ENCODE measurements at regions not wholly inside any gene's neighbourhood (a gene's known extent, or its start where the extent isn't known, plus 50 kb on each side); places are given as distances from the start of the nearest gene placed in this dataset.
A peak's percentile ranks its signal among the peaks of the same experiment; 100 is the strongest.

DNA sequence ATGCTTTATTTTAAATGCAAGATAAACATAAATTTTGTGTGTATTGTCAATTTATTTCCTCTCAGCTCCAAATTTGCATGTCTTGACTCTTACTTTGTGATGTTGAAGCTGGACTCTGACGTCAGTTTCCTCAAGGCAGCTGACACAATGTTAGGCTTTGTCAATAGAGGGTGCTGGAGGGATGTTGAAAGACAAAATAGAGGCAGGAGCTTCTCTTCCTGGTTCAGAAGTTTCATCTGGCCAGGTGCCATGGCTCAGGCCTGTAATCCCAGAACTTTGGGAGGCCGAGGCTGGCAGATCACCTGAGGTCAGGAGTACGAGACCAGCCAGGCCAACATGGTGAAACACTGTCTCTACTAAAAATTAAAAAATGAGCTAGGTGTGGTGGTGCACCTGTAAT is 408.6 kb downstream of the GBE1 start:
- TF ChIP-seq JUNB (IDR thresholded peaks at IDR 0.05) (no peak), RFX5 (IDR thresholded peaks at IDR 0.05) (no peak), EP300 (IDR thresholded peaks at IDR 0.05) (no peak), RARB (CRISPR knock-in tag; IDR thresholded peaks at IDR 0.05) (no peak), BHLHE40 (IDR thresholded peaks at IDR 0.05; ENCODE audit: low read depth, low read length) (no peak), HOXA7 (CRISPR knock-in tag; IDR thresholded peaks at IDR 0.05) (no peak), NFE2L2 (conservative IDR thresholded peaks at IDR 0.05; ENCODE audit: low read length) (no peak), ZFP36 (IDR thresholded peaks at IDR 0.05; ENCODE audit: borderline replicate concordance, partially characterized antibody) (no peak), POLR2AphosphoS2 (conservative IDR thresholded peaks at IDR 0.05; ENCODE audit: low read length) (no peak), CBX2 (IDR thresholded peaks at IDR 0.05; ENCODE audit: borderline replicate concordance, low read depth) (no peak), SREBF2 (IDR thresholded peaks at IDR 0.05) (no peak), FOSB (CRISPR knock-in tag; IDR thresholded peaks at IDR 0.05) (no peak), ZNF302 (CRISPR knock-in tag; IDR thresholded peaks at IDR 0.05) (no peak), ZSCAN20 (CRISPR knock-in tag; IDR thresholded peaks at IDR 0.05) (no peak)
- TF ChIP-seq, protein P1, sequence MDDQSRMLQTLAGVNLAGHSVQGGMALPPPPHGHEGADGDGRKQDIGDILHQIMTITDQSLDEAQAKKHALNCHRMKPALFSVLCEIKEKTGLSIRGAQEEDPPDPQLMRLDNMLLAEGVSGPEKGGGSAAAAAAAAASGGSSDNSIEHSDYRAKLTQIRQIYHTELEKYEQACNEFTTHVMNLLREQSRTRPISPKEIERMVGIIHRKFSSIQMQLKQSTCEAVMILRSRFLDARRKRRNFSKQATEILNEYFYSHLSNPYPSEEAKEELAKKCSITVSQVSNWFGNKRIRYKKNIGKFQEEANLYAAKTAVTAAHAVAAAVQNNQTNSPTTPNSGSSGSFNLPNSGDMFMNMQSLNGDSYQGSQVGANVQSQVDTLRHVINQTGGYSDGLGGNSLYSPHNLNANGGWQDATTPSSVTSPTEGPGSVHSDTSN (IDR thresholded peaks at IDR 0.05), result no peak
- TF ChIP-seq, protein P2, sequence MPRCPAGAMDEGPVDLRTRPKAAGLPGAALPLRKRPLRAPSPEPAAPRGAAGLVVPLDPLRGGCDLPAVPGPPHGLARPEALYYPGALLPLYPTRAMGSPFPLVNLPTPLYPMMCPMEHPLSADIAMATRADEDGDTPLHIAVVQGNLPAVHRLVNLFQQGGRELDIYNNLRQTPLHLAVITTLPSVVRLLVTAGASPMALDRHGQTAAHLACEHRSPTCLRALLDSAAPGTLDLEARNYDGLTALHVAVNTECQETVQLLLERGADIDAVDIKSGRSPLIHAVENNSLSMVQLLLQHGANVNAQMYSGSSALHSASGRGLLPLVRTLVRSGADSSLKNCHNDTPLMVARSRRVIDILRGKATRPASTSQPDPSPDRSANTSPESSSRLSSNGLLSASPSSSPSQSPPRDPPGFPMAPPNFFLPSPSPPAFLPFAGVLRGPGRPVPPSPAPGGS (IDR thresholded peaks at IDR 0.05), result no peak
- TF ChIP-seq, protein P3, sequence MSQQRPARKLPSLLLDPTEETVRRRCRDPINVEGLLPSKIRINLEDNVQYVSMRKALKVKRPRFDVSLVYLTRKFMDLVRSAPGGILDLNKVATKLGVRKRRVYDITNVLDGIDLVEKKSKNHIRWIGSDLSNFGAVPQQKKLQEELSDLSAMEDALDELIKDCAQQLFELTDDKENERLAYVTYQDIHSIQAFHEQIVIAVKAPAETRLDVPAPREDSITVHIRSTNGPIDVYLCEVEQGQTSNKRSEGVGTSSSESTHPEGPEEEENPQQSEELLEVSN (IDR thresholded peaks at IDR 0.05; ENCODE audit: borderline replicate concordance, low read depth), result no peak
- TF ChIP-seq, protein P4, sequence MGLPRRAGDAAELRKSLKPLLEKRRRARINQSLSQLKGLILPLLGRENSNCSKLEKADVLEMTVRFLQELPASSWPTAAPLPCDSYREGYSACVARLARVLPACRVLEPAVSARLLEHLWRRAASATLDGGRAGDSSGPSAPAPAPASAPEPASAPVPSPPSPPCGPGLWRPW (IDR thresholded peaks at IDR 0.05), result no peak
- TF ChIP-seq, protein P5, sequence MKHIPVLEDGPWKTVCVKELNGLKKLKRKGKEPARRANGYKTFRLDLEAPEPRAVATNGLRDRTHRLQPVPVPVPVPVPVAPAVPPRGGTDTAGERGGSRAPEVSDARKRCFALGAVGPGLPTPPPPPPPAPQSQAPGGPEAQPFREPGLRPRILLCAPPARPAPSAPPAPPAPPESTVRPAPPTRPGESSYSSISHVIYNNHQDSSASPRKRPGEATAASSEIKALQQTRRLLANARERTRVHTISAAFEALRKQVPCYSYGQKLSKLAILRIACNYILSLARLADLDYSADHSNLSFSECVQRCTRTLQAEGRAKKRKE (CRISPR knock-in tag; IDR thresholded peaks at IDR 0.05; ENCODE audit: low read depth), result no peak
- H3K4me2 ChIP-seq, result no peak overlapping the region
- peak in 1 of 2 experiments; percentile 62 for DNase-seq (ENCODE audit: low read depth in 1 of 2, low spot score in 1 of 2)
- H3K4me3 ChIP-seq, result no peak overlapping the region
- no peaks in the 10 kb centered on the region for H3K4me1 ChIP-seq
- peak; percentile 50 to 54; a peak in 1 of 6 replicates for ATAC-seq
- CTCF ChIA-PET, result interaction anchor here (0.9 to 1.1 kb wide), 2 partner anchors 13 to 51 kb away, joined by 3 read pairs; no protein-coding TSS in a partner anchor
- no peak for FAIRE-seq
- H3K27ac ChIP-seq, result no peak overlapping the region
- no peaks in the 10 kb centered on the region for H3K9me3 ChIP-seq
- POLR2A ChIA-PET, result no interaction called here
- WGBS (ENCODE audit: missing lambda C conversion rate), result 20% methylated on average over 3 of the region's 3 CpGs

DNA sequence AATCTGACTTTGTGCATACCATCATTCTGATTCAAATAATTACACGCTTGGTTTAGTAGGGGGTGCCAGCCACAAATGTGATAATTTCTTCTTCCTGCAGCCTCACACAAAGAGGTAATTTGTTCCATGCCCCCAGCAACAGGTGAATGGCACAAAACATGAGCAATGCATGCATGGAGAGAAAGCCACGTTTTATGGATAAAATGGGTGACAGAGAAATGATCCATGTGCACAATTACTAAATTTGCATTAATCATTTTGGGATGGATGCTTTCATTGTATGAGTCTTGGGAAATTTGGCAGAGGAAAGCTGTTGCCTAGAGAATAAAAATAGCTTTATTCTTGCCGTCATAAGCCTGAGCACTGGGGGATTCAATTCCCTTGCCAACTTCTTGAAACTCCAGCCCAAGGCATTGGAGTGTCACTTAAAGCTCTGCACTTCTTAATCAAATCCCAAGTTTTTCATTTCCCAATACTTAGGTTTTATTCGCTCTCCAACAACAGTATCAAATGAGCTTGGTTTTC is 411.6 kb downstream of the GBE1 start:
- CTCF ChIA-PET, result interaction anchor here (0.9 kb wide), 1 partner anchor 10 kb away, joined by 3 read pairs; no protein-coding TSS in a partner anchor
- ATAC-seq (no peak), FAIRE-seq (no peak), DNase-seq (ENCODE audit: low read depth in 1 of 2, low spot score in 1 of 2) (no peak)
- Histone ChIP-seq H3K4me2 (no peak overlapping the region), H3K9me3 (no peaks in the 10 kb centered on the region), H3K27ac (no peak overlapping the region), H3K4me1 (no peaks in the 10 kb centered on the region), H3K4me3 (no peak overlapping the region)
- POLR2A ChIA-PET, result no interaction called here
- TF ChIP-seq HOXB13 (CRISPR knock-in tag; IDR thresholded peaks at IDR 0.05; ENCODE audit: low read depth) (no peak), NR3C1 (IDR thresholded peaks at IDR 0.05) (no peak), RNF2 (IDR thresholded peaks at IDR 0.05; ENCODE audit: borderline replicate concordance, low read depth) (no peak), CBX2 (IDR thresholded peaks at IDR 0.05; ENCODE audit: borderline replicate concordance, low read depth) (no peak), PHF8 (IDR thresholded peaks at IDR 0.05; ENCODE audit: borderline replicate concordance, low read depth) (no peak), EP300 (IDR thresholded peaks at IDR 0.05) (no peak), RFX5 (IDR thresholded peaks at IDR 0.05) (no peak), ESRRA (IDR thresholded peaks at IDR 0.05; ENCODE audit: borderline replicate concordance, low read length) (no peak), CHD4 (IDR thresholded peaks at IDR 0.05; ENCODE audit: borderline replicate concordance) (no peak), ZC3H11A (IDR thresholded peaks at IDR 0.05) (no peak), CEBPB (IDR thresholded peaks at IDR 0.05) (no peak), SREBF2 (IDR thresholded peaks at IDR 0.05) (no peak)
- 44% methylated on average over 4 of the region's 4 CpGs for WGBS (ENCODE audit: missing lambda C conversion rate)

Data from A549 (cell line).